Right renal cortex interstitium (tissue), 3 donors: ENCODE measurements at regions not wholly inside any gene's neighbourhood (a gene's known extent, or its start where the extent isn't known, plus 50 kb on each side); places are given as distances from the start of the nearest gene placed in this dataset.

Experiments
- DNase-seq, 3 donors: peaks; one replicate each; pipeline ENCODE4 v3.0.0-alpha.2; 2013; ENCODE audit warnings: low read depth in 3 of 3, low spot score in 2 of 3

DNA sequence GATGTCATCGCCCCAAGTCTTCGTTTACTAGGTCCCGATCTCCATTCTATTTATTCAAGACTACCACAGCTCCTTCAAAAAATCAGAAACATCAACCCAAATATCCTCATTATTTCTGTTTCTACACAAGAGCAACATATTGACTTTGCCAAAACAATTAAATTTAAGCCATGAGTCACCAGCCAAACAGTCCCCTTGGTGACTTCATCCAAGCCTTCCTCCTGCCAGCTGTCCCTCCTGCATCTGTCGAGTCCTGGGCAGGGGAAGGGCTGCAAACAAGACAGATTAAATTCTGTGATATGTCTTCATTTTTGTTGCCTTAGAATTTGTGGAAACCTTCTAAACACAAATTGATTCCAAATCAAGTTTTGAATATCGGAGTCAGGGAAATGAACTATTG is 110.3 kb downstream of the SP3 start:
- no peak for DNase-seq

DNA sequence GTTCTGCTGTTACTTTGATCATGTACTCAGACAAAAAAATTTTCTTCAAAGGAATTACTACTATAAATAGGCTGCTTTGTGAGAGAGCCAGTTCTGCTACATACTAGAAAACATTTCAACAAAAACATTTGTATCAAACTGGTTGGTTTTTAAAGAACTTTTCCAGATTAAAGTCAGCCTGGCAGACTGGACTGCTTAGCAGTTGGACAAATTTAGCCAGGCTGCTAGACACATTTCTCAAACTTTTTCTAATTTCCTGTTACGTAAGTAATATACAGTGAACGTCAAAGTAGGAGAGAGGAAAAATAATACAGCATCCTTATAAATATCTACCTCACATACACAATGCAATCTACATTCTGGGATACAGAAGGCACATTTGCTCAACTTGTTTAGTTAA is 109.5 kb downstream of the SP3 start:
- no peak for DNase-seq
